ENCODE measurements at regions not wholly inside any gene's neighbourhood (a gene's known extent, or its start where the extent isn't known, plus 50 kb on each side); places are given as distances from the start of the nearest gene placed in this dataset.

DNA sequence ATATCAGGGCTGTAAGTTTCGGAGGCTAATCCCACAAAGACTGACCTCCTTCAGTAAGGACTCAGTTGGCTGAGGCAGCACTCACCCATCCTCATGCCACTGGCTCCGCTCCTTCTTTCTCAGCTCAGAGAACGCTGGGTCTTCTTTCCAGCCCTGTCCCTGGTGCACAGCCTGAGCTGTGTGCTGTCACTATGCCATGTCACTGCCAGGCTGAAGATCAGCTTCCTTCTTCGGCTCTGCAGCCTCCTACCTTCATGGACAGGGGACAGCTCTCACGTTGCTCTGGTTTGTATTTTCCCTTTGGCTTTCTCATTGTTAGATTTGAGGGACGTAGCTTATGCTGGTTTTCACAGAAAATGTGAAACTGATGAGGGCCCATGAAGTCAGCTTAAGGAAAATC, 437.3 kb downstream of the GLRX3 start:
- no peak for DNase-seq

GRCh38 chr10:130575756-130576285, 439.6 kb downstream of the GLRX3 start:
- DNase-seq = no peak

DNA sequence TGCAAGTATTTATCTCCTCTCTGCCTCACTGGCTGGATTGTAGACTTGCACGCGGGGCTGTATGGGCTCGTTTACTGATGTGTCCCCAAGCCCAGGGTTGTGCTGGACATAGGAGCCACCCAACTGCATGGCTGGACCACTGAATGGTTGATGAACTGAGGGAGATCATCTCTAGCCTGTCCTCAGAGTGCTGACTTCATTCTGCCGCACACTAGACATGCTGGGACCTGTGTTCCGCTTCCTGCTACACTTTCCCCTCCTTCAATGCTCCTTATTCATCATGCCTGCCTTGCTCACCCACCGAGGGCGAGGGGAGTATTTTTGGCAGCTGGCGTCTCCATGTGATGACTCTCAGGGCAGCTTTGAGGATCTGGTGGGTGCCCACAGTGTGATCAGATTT, 440.2 kb downstream of the GLRX3 start:
- DNase-seq = no peak

- DNase-seq = no peak
These were observed 440.8 kb downstream of the GLRX3 start for GRCh38 chr10:130577039-130577438.

- DNase-seq = no peak
These were observed 442.5 kb downstream of the GLRX3 start for GRCh38 chr10:130578532-130579289.

GRCh38 chr10:130579913-130580312, 443.7 kb downstream of the GLRX3 start:
- DNase-seq = no peak

- no peak for DNase-seq
These were observed 444.8 kb downstream of the GLRX3 start for GRCh38 chr10:130580975-130581374.

DNA sequence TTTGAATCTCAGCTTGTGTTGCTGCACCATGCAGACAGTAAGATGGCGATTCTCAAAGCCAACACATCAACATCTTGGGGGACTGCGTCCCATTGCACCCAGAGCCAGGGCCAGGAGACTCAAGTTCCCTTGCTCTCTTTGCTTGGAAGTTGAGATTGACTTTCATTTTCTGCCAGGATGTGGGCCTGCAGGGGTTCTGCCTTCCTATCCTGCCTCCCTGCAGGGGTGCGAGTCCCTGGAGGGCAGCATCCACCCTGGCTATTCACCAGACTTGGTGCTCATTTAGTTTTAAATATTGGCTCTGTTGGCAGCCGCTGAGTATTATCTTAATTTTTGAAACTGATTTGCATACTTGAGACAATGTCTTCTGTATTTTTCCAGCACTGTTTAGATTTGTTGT, 451.5 kb downstream of the GLRX3 start:
- no peak for DNase-seq

- DNase-seq = no peak
These were observed 469.8 kb downstream of the GLRX3 start for GRCh38 chr10:130606001-130606405.

DNA sequence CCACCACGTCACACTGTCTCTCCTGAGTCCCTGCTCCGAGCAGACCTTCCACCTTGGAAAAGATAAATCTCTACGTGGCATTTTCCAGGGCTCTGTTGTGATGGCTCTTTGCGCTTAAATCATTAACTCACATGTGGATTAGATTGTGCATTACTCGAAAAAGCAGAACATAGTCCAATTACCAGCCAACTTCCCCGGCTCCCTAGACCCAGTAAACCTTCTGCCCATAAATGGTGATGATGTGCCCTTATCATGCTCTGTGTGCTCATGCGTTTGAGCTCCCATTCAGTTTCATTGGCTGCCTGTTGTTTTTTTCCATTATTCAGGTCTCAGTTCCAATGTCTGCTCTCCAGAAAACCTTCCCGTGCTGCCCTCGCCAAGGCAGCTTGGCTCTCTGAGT, 471.2 kb downstream of the GLRX3 start:
- no peak for DNase-seq

DNA sequence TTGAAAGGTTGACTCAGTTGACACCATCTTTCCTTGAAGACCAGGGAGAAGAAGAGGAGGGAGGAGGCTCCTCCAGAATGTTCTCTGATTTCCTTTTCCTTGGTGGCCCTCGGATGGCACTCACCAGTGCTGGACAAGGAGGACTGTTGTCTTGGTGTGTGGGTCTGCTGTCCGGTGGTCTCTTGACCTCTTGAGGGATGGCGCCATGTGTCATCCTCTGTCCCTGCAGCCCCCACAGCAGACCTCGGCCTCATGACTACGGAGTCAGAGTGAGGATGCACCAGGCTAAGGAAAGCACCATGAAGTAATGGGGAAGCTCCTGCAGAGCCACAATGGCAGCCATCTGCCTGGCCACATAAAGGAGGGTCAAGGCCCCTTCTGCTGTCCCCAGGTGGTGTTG, 475.0 kb downstream of the GLRX3 start:
- no peak for DNase-seq

DNA sequence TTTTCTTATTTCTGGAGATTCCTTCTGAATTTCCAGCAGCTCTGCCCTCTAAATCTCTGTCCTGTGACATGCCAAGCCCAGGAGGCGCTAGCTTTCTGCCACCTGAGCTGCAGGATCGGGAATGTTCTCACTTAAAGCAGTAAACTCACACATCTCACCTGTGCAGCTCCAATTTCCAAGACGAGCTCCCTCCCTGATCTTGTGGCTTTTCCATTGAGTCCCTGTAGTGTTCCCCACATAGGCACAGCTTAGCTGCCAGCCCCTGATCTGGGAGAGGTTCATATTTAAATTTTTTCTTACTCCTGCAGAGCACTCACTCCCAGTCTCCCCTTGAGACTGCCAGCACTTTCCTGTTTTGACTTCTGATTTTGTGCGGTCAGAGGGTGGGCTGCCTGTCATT, 479.3 kb downstream of the GLRX3 start:
- DNase-seq = no peak

- no peak for DNase-seq
These were observed 481.8 kb downstream of the GLRX3 start for GRCh38 chr10:130617985-130618384.

DNA sequence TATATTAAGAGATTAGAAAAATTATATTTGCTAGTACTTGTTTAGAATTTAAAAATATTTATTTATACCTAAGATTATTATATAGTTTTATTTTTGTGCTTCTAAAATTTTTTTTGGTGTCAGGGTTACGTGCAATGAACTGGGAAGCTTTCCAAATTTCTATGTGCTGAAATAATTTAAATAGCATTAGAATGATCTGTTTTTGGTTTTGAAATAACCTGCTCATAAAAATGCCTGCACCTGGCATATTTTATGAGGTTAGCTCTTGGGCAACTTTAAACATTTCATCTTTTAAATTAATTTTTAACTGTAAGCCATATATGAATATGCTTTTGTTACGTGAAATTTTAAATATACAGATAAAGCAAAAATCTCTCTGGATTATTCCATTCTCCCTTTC, 482.5 kb downstream of the GLRX3 start:
- no peak for DNase-seq

GRCh38 chr10:130621231-130621775, 485.1 kb downstream of the GLRX3 start:
- no peak for DNase-seq

DNA sequence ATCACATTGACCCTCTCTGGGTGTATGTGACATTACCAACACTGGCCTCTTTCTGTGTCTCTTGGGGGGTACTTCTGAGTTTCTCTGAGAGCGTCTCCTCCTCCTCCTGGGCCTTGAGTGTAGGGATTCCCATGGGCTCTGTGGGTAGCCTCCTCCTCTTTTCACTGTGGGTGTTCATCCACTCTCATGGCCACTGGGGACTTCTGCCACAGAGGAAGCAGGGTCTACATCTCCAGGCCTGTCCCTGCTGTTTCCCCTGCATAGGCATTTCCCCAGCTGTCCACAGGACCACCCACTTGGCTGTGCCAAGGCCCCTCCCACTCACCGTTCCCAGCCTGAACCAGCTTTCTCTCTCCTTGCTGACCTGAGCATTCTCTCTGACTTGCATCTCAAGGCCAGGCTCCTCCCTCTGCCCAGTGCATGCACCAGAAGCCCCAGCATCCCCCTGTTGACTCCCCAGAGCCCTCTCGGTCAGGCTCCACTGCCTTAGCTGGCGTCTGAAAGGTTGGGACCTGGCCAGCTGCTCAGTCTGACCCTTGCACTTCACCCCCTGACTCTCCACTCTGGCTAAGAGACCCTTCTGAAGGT, 487.6 kb downstream of the GLRX3 start:
- no peak for DNase-seq

GRCh38 chr10:130627346-130628045, 491.3 kb downstream of the GLRX3 start:
- no peak for DNase-seq

- DNase-seq = no peak
These were observed 493.9 kb downstream of the GLRX3 start for GRCh38 chr10:130630135-130630534.

GRCh38 chr10:130631142-130632096, 495.2 kb downstream of the GLRX3 start:
- no peak for DNase-seq

DNA sequence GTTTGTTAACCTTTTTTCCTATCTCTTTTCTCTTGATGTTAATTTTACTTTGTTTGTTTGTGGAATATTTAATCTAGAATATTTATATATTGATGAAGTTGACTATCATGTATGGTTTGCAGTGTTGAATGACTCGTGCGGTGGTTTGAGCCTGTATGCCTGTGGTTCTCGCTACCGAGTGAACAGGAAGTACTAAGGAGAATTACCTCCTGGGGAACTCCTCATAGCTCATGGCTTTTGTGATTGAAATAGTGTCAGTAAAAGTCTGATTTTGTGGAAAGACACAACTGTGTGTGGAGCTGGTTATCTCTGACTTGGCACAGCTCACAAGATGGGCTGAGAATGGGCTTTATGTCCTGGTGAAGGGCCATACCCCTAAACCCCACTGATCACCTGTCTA, 498.6 kb downstream of the GLRX3 start:
- DNase-seq = no peak

GRCh38 chr10:130635528-130635927, 499.3 kb downstream of the GLRX3 start:
- no peak for DNase-seq

DNA sequence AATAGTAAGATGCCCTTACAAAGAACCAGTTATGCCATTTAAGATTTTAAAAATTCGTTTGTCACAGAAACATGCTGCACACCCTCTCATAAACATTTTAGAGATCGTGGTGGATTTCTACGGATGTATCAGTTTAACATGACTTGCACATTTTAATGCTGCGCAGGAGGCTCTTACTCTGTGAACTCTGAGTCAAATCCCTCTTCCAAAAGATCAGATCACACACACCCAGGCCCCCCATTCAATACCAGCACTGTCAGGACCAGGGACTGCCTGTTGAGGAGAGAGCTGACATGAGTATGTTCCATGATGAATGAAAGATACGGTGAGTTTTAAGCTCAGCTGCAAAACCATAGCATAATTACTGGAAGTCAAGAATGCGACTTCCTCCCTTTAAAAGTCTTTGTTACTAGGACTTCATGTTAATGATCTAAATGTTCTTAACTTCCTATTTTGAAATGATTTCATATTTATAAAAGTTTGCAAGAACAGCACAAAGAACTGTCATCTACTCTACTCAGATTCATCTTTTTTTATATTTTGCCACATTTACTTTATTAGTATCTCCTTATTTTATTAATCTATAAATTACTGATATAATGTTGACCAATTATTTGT, 500.2 kb downstream of the GLRX3 start:
- no peak for DNase-seq
